ENCODE measurements at regions not wholly inside any gene's neighbourhood (a gene's known extent, or its start where the extent isn't known, plus 50 kb on each side); places are given as distances from the start of the nearest gene placed in this dataset.
"Not testable (repeated sequence)": the region's sequence is repeated elsewhere in the genome, so short reads cannot be mapped to it uniquely, and the experiment has no call there.

- no peak for DNase-seq
Measured at GRCh38 chr11:8772571-8773519, 90.3 kb downstream of the RPL27A start.

GRCh38 chr11:8773916-8774539 is 91.4 kb downstream of the RPL27A start:
- no peak for DNase-seq

DNA sequence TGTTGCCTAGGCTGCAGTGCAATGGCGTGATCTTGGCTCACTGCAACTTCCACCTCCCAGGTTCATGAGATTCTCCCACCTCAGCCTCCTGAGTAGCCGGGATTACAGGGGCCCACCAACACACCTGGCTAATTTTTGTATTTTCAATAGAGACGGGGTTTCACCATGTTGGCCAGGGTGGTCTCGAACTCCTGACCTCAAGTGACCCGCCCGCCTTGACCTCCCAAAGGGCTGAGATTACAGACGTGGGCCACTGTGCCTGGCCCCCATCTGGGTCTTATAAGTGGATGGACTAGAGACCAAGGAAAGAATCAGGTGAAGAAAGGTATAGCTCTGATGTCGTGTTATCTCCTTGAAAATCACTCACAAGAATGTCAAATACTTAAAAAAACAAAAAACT is 92.3 kb downstream of the RPL27A start:
- DNase-seq: not testable (repeated sequence)

GRCh38 chr11:8775332-8775731 is 92.7 kb downstream of the RPL27A start:
- DNase-seq: no peak

DNA sequence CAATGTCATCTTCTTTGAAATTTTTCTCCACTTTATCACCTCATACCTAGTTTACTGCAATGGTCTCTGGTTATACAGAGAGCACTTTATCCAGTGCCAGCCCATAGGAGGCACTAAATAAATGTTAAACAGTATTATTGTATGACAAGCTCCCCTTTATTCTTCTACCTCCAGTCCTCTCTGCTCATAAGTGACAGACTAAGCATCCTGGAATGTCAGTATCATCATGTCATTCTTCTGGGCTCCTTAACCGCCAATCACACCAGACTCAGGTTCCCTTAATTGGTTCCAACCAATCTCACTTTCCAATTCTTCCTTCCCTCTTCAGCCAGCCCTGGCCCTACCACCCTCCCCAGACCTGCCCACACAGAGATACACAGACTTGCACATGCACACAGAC is 93.1 kb downstream of the RPL27A start:
- no peak for DNase-seq

GRCh38 chr11:8776209-8776608 is 93.6 kb downstream of the RPL27A start:
- no peak for DNase-seq

DNA sequence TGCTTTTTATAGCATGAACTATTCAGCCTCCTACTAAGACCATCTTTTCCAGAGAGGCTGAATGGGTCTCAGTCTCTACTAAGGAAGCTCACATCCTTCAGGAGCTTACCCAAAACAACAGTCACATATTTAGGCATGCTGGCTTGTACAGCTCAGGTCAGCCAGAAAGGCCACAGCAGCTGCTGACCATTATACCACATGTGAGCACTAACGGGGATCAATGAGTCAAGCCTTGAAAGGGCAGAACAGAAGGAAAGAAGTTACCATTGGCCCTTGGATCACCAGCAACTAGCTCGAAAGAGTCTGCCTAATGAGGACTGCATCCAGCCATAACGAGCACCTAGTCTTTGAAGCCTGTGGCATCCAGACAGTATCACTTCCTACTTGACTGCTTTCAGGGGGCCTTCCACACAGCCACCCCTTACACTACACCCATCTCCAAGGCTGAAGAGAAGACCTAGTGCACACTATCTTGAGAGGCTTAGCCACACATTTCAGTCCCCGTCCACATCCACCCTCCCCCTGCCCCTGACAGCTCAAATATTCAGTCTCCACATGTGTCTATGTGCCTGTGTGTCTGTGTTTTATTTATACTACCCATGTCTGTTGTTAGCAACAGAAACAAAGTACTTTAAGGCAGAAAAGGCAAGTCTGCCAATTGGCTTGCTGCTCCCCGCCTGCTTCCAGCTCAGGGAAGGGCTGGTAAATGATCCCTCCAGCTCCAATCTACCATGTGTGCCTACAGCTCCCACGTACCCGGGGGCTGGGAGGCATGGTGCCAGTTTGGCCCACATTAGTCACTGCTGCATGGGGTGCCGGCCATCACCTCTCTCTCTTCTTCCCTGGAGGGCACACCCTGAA is 95.5 kb downstream of the RPL27A start:
- DNase-seq: no peak

- no peak for DNase-seq
Measured at GRCh38 chr11:8779107-8779506, 96.5 kb downstream of the RPL27A start.

- no peak for DNase-seq
Measured at GRCh38 chr11:8779732-8780131, 97.1 kb downstream of the RPL27A start.

GRCh38 chr11:8784954-8785353 is 102.4 kb downstream of the RPL27A start:
- no peak for DNase-seq

GRCh38 chr11:8785457-8785856 is 102.9 kb downstream of the RPL27A start:
- no peak for DNase-seq

- DNase-seq: no peak
Measured at GRCh38 chr11:8785998-8786397, 103.4 kb downstream of the RPL27A start.

GRCh38 chr11:8786933-8787332 is 104.3 kb downstream of the RPL27A start:
- no peak for DNase-seq

- DNase-seq: no peak
Measured at GRCh38 chr11:8787372-8787771, 104.8 kb downstream of the RPL27A start.

DNA sequence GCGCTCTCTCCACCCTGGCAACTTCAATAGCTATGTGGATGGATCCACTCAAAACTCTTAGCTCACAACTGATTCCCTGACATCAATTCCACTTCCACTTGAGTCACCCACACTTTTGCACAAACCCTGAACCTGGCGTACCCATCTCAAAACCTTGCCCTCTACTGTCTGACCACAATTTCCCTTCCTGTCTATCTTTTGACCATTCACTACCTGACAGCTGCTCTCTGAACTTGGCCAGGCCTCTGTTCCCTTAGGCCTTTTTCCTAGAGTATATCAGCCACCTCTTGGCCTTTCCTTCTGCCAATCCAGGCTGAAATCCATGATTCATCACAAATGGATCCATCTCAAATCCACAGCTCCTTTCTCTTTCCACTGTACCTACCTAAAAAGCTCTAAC is 106.0 kb downstream of the RPL27A start:
- no peak for DNase-seq

GRCh38 chr11:8789864-8790263 is 107.3 kb downstream of the RPL27A start:
- DNase-seq: no peak

GRCh38 chr11:8790968-8791367 is 108.4 kb downstream of the RPL27A start:
- no peak for DNase-seq

GRCh38 chr11:8792710-8793109 is 110.1 kb downstream of the RPL27A start:
- no peak for DNase-seq

- DNase-seq: no peak
Measured at GRCh38 chr11:8793114-8793777, 110.7 kb downstream of the RPL27A start.

DNA sequence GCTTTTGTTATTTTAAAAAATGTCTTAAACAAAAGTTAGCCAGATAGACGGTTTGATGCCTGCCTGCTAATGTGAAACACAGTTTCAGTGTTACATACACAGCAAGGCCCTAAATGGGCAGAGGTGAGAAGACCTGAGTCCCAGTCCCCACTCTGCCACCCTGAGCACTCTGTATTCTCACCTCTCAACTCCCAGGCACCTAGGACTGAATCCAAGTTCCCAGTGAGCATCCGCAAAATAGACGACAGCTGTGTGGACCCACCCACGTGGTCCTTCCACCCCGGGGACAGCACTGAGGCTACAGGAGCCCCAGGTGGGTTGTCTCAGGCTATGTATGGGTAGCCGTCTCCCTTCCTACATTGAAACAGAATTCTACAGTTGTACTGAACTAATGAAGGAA is 111.5 kb downstream of the RPL27A start:
- no peak for DNase-seq

GRCh38 chr11:8794677-8795103 is 112.1 kb downstream of the RPL27A start:
- DNase-seq: no peak

DNA sequence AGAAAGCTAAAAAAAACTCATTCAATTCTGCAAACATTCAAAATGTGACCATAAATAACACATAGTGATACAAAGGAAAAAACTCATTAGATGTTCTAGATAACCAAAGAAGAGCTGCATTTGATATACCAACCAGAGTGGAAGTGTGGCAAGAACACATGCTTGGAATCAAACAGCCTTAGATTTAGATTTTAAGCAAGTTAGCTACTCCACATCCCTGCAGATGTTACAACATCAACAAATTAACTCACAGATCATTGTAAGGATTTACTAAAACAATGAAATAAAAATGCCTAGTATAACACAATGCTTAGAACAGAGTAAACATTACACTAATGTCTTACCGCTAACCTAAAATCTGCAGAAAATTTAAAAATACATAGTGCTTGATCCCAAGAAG is 114.0 kb upstream of the AKIP1 start:
- DNase-seq: no peak

DNA sequence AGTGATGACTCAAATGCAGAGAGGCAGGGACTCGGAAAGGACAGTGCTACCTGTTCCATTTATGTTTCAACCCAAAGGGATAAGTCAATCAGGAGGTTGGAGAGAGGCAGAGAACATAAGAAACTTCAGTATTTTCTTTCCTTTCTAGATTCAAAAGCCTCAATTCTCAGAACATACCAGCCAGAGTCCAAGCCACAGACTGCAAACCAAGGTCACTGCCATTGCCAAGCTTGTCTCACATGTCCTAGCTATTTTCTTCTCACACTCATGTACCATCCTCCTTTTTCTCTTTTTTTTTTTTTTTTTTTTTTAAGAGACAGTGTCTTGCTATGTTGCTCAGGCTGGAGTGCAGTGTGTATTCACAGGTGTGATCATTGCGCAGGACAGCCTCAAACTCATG is 111.7 kb upstream of the AKIP1 start:
- DNase-seq: no peak

Data from NCI-H1092 (cell line).